ACHN (cell line): ENCODE measurements at regions not wholly inside any gene's neighbourhood (a gene's known extent, or its start where the extent isn't known, plus 50 kb on each side); places are given as distances from the start of the nearest gene placed in this dataset.
A peak's percentile ranks its signal among the peaks of the same experiment; 100 is the strongest.
"Not testable (repeated sequence)": the region's sequence is repeated elsewhere in the genome, so short reads cannot be mapped to it uniquely, and the experiment has no call there.

Experiments
- DNase-seq: peaks from one replicate; pipeline ENCODE4 v3.0.0-alpha.2; 2015
- in situ Hi-C: cut with HindIII; loops from 2 replicates; pipeline ENCODE4 v1.10.0; 2017; ENCODE audit warnings: low sequenced_read_pairs, low pct_ligation_motif_present, low pct_unique_long_range_greater_than_20kb

DNA sequence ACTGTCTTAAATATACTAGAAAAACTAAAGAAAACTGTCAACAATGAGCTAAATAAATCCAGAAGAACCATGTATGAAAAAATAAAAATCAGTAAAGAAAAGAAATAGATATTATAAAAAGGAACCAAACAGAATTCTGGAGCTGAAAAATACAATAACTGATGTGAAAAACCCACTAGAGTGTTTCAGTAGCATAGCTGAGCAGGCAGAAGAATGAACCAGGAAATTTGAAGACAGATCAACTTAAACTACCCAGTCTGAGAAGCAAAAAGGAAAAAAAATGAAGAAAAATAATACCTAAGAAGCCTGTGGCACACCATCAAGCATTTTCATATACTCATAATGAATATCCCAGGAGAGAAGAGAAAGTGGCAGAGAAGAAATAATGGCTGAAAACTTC lies 240.1 kb upstream of the RXFP2 start:
- DNase-seq: no peak
- in situ Hi-C loops: no loop called here

DNA sequence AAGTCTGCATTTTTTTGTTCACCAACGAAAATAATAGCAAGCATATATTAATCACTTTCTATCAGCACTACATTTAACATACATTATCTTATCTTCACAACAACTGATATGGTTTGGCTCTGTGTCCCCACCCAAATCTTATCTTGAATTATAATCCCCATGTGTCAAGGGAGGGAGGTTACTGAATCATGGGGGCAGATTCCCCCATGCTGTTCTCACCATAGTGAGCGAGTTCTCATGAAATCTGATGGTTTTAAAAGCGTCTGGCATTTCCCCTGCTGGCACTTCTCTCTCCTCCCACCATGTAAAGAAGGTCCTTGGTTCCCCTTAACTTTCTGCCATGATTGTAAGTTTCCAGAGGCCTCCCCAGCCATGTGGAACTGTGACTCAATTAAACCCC lies 235.7 kb upstream of the RXFP2 start:
- in situ Hi-C loops: no loop called here
- no peak for DNase-seq

DNA sequence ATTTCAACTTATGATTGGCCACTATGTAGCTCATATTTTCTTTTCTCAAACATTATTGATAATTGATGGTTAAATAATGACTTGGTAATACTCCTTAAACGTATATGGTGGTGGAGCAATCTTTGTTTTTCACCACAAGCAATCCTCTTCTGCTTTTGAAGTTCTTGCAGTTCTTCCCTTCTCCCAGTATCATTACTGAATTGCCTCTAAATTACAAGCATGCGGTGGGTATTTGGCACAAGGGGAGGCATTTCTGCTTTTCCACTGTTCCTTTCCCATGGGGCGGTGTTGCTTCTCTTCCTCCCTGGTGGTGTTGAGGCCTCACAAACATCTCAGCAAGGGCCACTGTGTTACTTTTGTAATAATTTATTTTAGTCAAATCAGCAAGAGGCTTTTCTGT lies 234.4 kb upstream of the RXFP2 start:
- in situ Hi-C loops: no loop called here
- DNase-seq: no peak

DNA sequence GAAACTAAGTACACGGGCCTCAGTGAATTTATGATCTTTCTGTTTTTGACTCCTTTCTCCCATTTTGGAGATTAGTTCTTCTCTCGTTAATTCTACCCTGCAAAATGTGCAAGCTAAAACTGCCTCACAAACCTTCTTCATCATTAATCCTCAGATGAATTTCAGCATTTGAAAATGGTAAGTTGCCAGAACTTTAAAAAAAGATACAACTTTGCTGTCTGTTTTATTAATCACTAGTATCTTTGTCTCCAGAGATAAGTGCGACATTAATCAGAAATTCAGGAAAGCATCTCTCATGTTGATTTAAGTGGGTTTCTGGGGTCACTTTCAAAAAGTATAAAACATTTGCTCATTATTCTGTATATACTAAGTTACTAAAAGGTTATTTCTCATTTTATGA lies 227.0 kb upstream of the RXFP2 start:
- in situ Hi-C loops: no loop called here
- no peak for DNase-seq

DNA sequence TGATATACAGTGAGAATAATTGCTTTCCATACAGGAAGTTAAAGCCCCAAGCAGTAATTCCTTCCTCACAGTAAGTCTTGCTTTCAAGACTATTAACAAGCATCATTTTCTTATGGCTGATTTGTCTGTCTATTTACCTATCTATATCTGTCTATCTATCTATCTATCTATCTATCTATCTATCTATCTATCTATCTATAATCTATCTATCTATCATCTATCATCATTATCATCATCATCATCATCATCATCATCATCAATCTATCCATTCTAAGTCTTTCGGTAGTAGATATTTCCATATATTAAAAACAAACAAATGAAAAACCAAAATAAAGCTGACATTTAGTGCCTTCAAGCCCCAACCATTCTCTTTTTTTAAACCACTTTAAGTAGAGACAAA lies 224.4 kb upstream of the RXFP2 start:
- DNase-seq: no peak
- in situ Hi-C loops: no loop called here

DNA sequence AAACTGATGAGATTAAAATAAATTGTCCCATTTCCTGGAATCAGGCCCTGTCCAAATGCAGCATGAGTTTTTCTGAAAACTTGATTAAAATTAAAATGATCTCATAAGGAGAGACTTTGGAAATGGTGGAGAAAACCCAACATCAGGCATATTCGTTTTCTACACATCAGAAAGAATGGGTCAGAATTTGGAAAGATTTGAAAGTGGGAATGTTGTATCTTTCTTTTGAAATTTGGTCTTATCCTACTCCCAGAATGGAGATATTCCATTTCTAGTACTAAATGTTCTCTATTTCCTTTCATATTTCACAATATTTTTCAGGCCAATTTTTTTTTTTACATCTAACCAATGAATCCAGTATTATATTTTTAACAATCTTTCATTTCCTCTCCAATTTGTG lies 223.9 kb upstream of the RXFP2 start:
- in situ Hi-C loops: no loop called here

DNA sequence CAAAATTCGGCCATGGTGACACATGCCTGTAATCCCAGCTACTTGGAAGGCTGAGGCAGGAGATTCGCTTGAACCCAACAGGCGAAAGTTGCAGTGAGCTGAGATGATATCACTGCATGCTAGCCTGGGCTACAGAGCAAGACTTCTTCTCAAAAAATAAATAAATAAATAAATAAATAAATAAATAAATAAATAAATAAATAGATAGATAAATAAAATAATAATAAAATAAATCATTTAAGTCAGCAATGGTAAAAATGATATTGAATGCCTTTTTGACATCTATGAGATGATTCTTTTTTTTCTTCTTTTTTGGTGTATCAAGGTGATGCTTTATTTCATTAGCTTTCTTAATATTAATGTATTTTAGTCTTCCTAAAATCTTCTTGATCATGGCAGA lies 221.7 kb upstream of the RXFP2 start:
- in situ Hi-C loops: no loop called here
- DNase-seq: no peak

More for the DNA sequence above, 223.9 kb upstream of the RXFP2 start:
- DNase-seq: no peak

DNA sequence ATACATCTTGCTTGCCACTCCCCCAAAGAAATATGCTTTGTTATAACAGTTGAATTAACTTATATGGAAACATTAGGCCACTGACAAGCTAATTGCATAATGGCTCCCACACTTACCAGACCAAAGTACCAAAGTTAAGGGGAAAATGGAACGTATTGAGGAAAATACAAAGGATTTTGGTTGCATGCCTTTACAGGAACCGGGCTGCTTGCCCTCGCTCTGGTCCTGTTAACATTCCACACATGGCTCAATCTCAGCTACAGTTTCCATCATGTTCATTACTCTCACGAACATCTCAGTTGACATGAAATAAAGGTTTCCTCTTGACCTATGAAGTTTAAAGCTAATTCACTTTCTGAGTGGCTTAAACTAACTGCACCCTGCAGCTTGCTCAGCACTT lies 220.7 kb upstream of the RXFP2 start:
- no peak for DNase-seq
- in situ Hi-C loops: no loop called here

DNA sequence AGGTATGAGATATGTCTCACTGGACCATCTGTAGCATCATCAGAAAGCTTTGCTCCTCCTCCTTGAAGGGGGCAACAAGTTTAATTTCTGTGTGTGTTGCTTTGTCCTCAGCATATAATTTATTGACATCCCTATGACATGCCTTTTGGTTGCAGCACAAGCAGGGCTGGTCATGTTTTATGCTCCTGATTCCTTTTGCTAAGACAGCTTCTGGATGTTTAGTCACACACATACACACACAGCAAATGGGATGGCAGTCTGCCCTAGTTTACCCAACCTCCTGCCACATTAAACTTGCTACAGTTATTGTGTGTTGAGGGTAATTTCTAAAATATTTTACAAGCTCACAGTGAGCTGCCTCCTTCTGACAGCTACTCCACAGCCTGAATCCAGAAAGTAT lies 217.9 kb upstream of the RXFP2 start:
- DNase-seq: no peak
- in situ Hi-C loops: no loop called here

DNA sequence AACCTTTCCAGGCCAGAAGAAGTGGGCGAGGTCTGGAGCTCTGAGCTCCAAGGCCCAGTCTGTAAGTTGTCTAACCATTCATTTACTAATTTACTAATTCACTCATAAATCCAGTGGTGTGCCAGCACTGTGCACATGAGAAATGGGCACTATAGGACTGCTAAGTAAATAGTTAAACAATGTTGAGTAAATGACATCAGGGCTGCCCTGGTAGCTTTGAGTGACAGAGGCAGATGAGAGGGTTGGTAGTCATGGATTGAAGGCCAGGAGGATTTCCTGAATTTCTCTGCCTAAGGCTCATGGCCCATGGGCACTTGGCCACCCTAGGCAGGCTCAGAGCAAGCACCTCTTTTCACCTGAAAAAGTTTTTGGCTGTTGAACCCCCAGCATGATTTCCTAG lies 216.9 kb upstream of the RXFP2 start:
- in situ Hi-C loops: no loop called here
- DNase-seq: no peak

DNA sequence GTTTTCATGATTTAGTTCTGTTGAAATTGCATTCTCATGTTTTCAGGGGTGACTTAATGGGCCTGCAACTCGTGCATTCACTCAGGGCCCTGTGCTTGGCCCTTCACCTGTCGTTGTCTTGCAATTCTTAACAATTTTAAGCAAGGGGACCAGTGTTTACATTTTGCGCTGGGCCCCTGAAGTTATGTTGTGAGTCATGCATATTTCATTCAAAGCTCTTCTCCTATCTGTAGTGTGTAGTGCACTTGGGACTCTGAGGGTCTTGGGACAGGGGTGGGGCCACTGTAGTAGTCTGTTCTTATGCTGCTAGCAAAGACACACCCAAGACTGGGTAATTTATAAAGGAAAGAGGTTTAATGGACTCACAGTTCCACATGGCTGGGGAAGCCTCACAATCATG lies 211.2 kb upstream of the RXFP2 start:
- DNase-seq: no peak
- in situ Hi-C loops: no loop called here

DNA sequence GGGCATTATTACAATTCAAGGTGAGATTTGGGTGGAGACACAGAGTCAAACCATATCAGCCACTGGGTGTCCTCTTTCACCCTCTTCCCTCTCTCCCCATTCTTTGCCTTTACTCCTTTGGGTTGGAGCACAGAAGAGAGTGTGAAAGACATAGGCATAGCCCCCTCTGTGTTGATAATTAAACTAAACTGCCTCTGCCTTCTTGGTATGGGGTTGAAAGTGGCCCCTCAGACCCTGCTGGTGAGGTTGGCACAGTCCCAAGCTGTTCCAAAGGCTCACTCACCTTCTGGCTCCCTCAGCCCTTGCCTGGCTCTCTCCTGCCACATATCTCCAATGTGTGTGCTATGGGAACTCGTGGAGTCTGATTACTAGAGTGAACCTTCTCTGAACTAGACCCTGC lies 210.6 kb upstream of the RXFP2 start:
- in situ Hi-C loops: no loop called here
- DNase-seq: no peak

DNA sequence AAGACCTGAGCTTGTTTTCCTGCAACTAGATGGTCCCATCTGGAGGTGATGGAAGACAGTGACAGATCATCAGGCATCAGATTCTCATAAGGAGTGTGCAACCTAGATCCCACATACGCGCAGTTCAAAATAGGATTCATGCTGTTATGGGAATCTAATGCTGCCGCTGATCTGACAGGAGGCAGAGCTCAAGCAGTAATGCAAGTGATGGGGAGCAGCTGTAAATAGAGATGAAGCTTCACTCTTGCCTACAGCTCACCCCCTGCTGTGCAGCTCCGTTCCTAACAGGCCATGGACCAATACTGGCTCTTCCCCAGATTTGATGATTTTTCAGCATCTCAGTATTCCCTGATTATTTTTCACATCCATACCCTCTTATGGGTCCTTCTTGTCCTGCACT lies 208.4 kb upstream of the RXFP2 start:
- in situ Hi-C loops: no loop called here
- DNase-seq: no peak

DNA sequence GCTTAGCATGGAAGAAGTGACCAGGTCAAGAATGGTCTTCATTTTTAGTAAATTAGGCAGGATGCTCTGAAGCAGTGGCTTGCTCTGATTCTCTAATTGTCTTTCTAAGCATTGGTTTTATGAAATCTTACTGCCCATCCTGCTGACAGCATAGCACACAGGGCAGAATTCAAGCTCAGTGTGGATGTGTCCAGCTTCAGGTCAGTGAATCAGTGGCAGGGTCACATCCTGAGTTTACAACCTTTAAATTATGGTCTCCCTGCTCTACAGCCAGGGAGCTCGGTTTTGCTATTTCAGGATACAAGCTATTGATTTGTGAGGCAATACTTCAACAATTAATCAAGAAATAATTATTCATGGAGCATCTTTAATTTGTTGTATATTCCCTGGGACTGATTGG lies 202.3 kb upstream of the RXFP2 start:
- in situ Hi-C loops: no loop called here
- no peak for DNase-seq

DNA sequence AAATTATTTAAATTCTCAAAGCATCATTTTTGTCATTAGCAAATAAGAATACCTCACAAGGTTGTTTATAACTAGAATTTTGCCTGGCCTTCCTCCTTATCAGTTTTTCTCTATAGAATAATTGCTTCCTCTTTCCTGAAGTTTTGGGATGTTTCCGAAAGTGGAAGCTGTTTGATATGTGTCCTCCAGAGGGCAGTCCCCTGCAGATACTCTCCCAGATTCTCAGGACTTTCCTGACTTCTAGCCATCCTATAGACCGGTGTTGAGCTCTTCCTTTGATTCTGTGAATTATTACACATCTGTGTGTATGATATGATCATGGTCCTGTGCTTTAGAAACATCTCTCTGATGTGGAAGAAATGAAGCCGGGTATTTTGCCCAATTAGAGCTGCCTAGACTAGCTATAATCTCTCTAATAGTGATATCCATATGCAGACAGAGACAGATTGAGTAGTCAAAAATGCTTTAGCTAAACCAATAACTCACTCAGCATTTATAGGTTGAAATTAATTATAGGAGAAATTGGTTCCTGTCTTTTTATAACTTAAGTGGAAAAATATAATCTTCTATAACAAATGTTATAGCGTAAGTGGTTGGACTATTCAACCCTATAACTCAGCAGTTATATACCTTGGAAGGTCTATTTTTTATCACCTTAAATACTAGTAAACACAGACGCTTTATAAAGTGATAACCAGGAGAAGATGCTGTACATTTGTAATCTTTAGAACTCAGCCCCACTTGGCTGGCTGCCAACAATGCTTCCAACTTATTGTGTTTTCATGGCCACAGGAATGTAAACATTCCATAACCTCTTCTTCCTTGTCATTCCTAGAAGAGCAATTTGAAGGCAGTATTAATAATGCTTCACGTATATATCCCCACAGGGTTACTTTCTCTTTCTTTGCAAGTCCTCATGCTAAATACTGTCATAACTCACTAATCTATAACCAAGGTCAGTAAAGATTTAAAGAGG lies 201.0 kb upstream of the RXFP2 start:
- in situ Hi-C loops: no loop called here

DNA sequence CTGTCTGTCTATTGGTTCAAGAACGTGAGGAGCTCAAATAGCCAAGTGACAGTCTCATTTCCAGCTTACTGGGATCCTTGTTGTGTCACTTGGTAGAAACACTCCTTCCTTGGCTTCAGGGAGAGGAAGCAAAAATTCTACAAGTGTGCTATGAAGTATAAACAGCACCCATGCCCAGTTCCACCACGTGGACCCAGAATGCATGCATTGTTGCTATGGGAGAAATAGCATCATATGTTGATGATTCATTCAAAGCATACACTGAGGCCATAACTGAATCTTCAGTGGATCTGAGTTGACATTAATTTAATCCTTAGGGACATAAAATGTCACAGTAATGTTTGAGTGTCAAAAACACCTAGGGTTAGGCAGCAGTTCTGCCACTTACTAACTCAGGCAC lies 199.0 kb upstream of the RXFP2 start:
- in situ Hi-C loops: no loop called here
- no peak for DNase-seq

More for the DNA sequence above, 201.0 kb upstream of the RXFP2 start:
- peak; percentile 23 for DNase-seq

DNA sequence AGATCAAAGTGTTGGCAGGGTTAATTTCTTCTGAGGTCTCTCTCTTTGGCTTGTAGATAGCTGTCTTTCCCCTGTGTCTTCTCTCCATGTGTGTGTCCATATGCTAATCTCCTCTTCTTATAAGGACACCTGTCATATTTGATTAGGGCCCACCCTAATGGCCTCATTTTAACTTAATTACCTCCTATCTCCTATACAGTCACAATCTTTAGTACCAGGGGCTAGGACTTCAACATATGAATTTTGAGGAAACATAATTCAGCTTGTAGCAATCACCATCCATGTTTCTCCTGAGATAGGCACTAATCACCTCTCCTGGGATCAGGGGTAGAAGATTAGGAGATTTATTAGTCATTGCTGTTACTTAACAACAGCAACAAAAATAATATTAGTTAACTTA lies 196.1 kb upstream of the RXFP2 start:
- in situ Hi-C loops: no loop called here
- DNase-seq: no peak

DNA sequence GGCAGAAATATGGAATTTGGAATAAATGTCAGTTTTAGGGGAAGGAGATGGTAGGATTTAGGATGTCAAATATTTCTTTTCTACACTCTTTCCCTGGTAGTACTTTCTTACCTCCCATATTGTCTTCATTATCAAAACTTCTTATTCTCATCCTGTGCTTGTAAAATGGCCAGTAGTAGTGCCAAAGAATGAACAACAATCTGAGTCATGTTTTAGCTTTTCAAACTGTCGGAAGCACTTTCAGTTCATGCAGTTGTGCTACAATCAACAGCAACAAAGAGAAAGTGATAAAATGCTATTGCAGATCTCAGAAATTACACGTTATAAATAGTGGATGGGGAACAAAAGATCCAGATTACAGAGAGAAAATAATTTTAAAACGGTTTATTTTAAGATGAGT lies 193.7 kb upstream of the RXFP2 start:
- DNase-seq: no peak
- in situ Hi-C loops: no loop called here

DNA sequence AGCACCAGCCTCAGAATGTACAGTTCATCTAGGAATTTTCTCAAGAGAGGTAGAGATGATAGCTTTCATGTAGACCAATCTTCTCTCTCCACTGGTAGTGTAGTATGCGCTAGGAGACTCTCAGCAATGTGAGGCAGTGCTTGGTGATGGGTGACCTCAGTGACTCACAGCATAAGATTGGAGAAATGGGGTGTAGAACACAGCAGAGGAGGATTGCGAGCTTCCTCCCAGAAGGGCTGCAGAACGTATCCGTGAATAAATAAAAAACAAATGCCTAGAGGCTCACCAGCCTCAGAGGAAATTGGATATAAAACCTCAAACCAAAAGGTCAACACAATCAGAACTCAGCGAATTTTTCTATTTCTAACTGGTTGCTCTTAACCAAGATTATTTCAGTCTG lies 182.9 kb upstream of the RXFP2 start:
- DNase-seq: no peak
- in situ Hi-C loops: no loop called here

DNA sequence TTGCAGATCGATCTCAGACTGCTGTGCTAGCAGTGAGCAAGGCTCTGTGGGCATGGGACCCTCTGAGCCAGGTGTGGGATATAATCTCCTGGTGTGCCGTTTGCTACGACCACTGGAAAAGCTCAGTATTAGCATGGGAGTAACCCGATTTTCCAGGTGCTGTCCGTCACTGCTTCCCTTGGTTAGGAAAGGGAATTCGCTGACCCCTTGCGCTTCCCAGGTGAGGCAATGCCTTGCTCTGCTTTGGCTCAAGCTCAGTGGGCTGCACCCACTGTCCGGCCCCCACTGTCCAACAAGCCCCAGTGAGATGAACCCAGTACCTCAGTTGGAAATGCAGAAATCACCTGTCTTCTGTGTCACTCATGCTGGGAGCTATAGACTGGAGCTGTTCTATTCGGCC lies 155.1 kb upstream of the RXFP2 start:
- DNase-seq, in situ Hi-C loops: not testable (repeated sequence)
